BE2C (cell line): ENCODE measurements at regions not wholly inside any gene's neighbourhood (a gene's known extent, or its start where the extent isn't known, plus 50 kb on each side); places are given as distances from the start of the nearest gene placed in this dataset.

ENCODE experiments used
- DNase-seq: peaks from one replicate; pipeline ENCODE4 v3.0.0-alpha.2; 2020
- H3K27me3 ChIP-seq: fragments of 250-450 bp; sonication (Bioruptor Pico); 2 replicates; pipeline ENCODE4 v1.5.1; 2020; ENCODE audit warnings: mild to moderate bottlenecking
- H3K36me3 ChIP-seq: fragments of 250-450 bp; sonication (Bioruptor Pico); 2 replicates; pipeline ENCODE4 v1.5.1; 2020; ENCODE audit warnings: mild to moderate bottlenecking
- H3K4me1 ChIP-seq: fragments of 250-450 bp; sonication (Bioruptor Pico); 2 replicates; pipeline ENCODE4 v1.5.1; 2020
- H3K4me3 ChIP-seq: 2 replicates; pipeline ENCODE4 v1.5.1; 2011; ENCODE audit warnings: low read depth, low read length
- H3K9me3 ChIP-seq: fragments of 250-450 bp; sonication (Bioruptor Pico); 2 replicates; pipeline ENCODE4 v1.5.1; 2020
- TF ChIP-seq, protein P1 (sequence below): IDR thresholded peaks from 2 replicates; pipeline ENCODE4 v1.5.1; 2012; ENCODE audit warnings: mild to moderate bottlenecking, low read depth, low read length

DNA sequence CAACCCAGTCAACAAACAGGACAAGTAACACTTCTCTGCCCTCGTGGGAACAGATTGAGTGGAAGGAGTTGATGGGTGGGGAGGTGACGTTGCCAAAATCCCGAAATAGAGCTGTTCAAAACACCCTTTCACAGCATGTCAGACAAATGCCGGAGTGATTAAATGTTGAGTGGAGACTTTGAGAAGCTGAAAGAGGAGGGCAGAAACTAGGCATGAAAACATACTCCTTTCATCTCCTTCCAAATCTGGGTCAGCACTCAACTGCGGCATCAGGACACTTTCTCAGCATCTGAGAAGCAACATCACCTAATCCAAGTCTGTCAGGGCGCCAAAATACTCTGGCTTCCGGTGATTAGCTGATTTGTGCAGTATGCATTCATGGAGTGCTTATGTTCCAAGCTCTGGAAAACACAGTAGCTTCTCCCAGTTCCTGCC lies 51.5 kb upstream of the MRI1 start:
- DNase-seq: no peak
- Histone ChIP-seq H3K9me3 (no peaks in the 10 kb centered on the region; the same call in 1 of the 2 replicates), H3K4me3 (no peak overlapping the region), H3K36me3 (no peaks in the 10 kb centered on the region), H3K4me1 (no peaks in the 10 kb centered on the region), H3K27me3 (peaks cover 26% of the 10 kb centered on the region)
- TF ChIP-seq, protein P1, sequence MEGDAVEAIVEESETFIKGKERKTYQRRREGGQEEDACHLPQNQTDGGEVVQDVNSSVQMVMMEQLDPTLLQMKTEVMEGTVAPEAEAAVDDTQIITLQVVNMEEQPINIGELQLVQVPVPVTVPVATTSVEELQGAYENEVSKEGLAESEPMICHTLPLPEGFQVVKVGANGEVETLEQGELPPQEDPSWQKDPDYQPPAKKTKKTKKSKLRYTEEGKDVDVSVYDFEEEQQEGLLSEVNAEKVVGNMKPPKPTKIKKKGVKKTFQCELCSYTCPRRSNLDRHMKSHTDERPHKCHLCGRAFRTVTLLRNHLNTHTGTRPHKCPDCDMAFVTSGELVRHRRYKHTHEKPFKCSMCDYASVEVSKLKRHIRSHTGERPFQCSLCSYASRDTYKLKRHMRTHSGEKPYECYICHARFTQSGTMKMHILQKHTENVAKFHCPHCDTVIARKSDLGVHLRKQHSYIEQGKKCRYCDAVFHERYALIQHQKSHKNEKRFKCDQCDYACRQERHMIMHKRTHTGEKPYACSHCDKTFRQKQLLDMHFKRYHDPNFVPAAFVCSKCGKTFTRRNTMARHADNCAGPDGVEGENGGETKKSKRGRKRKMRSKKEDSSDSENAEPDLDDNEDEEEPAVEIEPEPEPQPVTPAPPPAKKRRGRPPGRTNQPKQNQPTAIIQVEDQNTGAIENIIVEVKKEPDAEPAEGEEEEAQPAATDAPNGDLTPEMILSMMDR: no peak

DNA sequence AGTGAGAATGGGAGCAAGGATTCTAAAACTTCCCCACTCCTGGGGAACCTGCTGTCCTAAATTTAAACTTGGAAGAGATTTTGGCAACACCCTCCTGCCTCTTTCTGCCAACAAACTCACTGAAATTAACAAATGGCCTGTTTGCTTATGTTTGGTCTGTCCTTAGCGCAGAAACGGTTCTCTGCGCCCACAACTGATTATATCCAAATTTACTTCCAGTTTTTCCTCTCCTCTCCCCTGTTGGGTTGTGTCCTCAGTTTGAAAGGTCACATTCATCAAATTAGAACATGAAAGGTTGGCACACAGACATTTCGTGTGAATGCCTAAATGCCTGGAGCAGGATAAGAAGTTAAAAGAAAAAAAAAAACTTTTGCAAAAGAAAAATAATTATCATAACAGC lies 56.4 kb upstream of the MRI1 start:
- H3K4me3 ChIP-seq: no peak overlapping the region
- H3K4me1 ChIP-seq: no peaks in the 10 kb centered on the region
- DNase-seq: no peak
- H3K36me3 ChIP-seq: no peaks in the 10 kb centered on the region
- no peaks in the 10 kb centered on the region for H3K9me3 ChIP-seq
- peaks cover 24% of the 10 kb centered on the region for H3K27me3 ChIP-seq
- TF ChIP-seq, protein P1: no peak

GRCh38 chr19:13705928-13706447 lies 58.3 kb upstream of the MRI1 start:
- no peaks in the 10 kb centered on the region for H3K9me3 ChIP-seq
- H3K27me3 ChIP-seq: peaks cover 15% of the 10 kb centered on the region; the same call in 1 of the 2 replicates
- H3K36me3 ChIP-seq: no peaks in the 10 kb centered on the region
- H3K4me1 ChIP-seq: no peaks in the 10 kb centered on the region
- no peak overlapping the region for H3K4me3 ChIP-seq
- TF ChIP-seq, protein P1: no peak
- DNase-seq: no peak

- no peaks in the 10 kb centered on the region for H3K4me1 ChIP-seq
- TF ChIP-seq, protein P1: no peak
- DNase-seq: no peak
- H3K9me3 ChIP-seq: no peaks in the 10 kb centered on the region
- H3K27me3 ChIP-seq: peaks cover 12% of the 10 kb centered on the region; the same call in 1 of the 2 replicates
- no peaks in the 10 kb centered on the region for H3K36me3 ChIP-seq
- no peak overlapping the region for H3K4me3 ChIP-seq
Measured at GRCh38 chr19:13705201-13705600, 59.1 kb upstream of the MRI1 start.

DNA sequence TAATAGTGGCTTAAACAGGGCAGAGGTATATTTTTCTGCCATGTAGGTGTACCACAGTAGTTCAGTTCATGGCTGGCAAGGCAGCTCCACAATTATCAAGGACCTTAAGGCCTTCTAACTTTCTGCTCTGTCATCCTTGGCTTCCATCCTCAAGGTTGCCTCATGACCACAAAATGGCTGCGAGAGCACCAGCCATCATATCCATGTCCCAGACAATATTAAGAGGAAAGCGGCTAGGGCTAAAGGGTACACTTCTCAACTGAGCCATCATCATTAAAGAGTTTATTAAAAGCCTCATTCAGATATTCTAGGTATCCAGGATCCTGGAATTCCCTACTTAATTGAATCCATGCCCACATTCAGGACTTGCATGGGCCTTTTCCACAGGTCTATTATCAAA lies 62.7 kb upstream of the MRI1 start:
- H3K27me3 ChIP-seq: no peaks in the 10 kb centered on the region
- TF ChIP-seq, protein P1: no peak
- H3K36me3 ChIP-seq: no peaks in the 10 kb centered on the region
- no peak overlapping the region for H3K4me3 ChIP-seq
- H3K9me3 ChIP-seq: no peaks in the 10 kb centered on the region
- DNase-seq: no peak
- no peaks in the 10 kb centered on the region for H3K4me1 ChIP-seq

- TF ChIP-seq, protein P1: no peak
- Histone ChIP-seq H3K36me3 (no peaks in the 10 kb centered on the region), H3K27me3 (no peaks in the 10 kb centered on the region), H3K9me3 (no peaks in the 10 kb centered on the region), H3K4me3 (no peak overlapping the region), H3K4me1 (no peaks in the 10 kb centered on the region)
- no peak for DNase-seq
Measured at GRCh38 chr19:13700621-13701020, 63.7 kb upstream of the MRI1 start.
